ENCODE measurements at regions not wholly inside any gene's neighbourhood (a gene's known extent, or its start where the extent isn't known, plus 50 kb on each side); places are given as distances from the start of the nearest gene placed in this dataset.

GRCh38 chr6:167221400-167222201 lies 63.8 kb upstream of the GPR31 start:
- no peak for TF ChIP-seq ELF4 (IDR thresholded peaks at IDR 0.05)
- TF ChIP-seq ZNF384 (IDR thresholded peaks at IDR 0.05) = no peak
- TF ChIP-seq FOXA1 (IDR thresholded peaks at IDR 0.05) = no peak
- TF ChIP-seq LEF1 (IDR thresholded peaks at IDR 0.05; ENCODE audit: borderline replicate concordance) = no peak
- TF ChIP-seq, protein P1, sequence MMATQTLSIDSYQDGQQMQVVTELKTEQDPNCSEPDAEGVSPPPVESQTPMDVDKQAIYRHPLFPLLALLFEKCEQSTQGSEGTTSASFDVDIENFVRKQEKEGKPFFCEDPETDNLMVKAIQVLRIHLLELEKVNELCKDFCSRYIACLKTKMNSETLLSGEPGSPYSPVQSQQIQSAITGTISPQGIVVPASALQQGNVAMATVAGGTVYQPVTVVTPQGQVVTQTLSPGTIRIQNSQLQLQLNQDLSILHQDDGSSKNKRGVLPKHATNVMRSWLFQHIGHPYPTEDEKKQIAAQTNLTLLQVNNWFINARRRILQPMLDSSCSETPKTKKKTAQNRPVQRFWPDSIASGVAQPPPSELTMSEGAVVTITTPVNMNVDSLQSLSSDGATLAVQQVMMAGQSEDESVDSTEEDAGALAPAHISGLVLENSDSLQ (IDR thresholded peaks at IDR 0.05) = no peak
- no peak for TF ChIP-seq BHLHE40 (IDR thresholded peaks at IDR 0.05; ENCODE audit: borderline replicate concordance)
- no peak for TF ChIP-seq TARDBP (IDR thresholded peaks at IDR 0.05)
- no peak for TF ChIP-seq SUZ12 (IDR thresholded peaks at IDR 0.05)
- TF ChIP-seq FOXM1 (IDR thresholded peaks at IDR 0.05; ENCODE audit: borderline replicate concordance) = no peak
- TF ChIP-seq ARNT (IDR thresholded peaks at IDR 0.05) = no peak
